Glomerular endothelial cell (primary cell): ENCODE measurements at regions not wholly inside any gene's neighbourhood (a gene's known extent, or its start where the extent isn't known, plus 50 kb on each side); places are given as distances from the start of the nearest gene placed in this dataset.
"Not testable (repeated sequence)": the region's sequence is repeated elsewhere in the genome, so short reads cannot be mapped to it uniquely, and the experiment has no call there.

Experiments used
- DNase-seq: peaks from one replicate; pipeline ENCODE4 v3.0.0-alpha.2; 2011; ENCODE audit warnings: low read depth, low spot score; ENCODE audit errors: extremely low read depth

DNA sequence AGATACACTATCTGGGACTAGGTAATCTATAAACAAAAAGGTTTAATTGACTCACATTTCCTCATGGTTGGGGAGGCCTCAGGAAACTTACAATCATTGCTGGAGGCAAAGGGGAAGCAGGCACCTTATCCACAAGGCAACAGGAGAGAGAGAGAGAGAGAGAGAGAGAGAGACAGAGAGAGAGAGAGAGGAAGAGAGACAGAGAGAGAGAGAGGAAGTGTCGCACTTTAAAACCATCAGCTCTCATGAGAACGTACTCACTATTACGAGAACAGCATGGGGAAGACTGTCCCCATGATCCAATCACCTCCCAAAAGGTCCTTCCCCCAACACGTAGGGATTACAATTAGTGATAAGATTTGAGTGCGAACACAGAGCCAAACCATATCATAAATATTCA, 253.5 kb upstream of the TRIB2 start:
- no peak for DNase-seq

GRCh38 chr2:12465631-12466135, 251.1 kb upstream of the TRIB2 start:
- DNase-seq = no peak

- no peak for DNase-seq
Observed at GRCh38 chr2:12467303-12467702, 249.4 kb upstream of the TRIB2 start.

DNA sequence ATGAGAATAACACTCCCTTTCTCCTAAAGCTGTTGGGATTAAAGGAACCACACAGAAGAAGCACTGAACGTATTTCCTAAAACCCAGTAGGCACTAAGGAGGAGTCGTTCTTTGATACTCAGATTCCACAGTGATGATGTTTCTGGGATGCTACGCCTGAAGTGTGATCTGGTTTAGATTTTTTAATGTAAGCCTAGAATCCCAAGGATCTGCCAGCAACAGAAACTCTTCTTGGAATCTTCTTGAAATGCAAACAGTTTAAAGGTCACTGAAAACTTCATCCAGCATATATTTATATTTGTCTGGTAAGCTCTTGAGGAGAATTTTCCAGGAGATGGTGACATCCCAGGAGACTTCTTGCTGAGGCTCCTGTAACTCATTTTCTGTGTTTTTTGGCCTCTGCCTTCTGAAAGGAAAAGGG, 247.6 kb upstream of the TRIB2 start:
- no peak for DNase-seq

GRCh38 chr2:12472265-12472664, 244.5 kb upstream of the TRIB2 start:
- DNase-seq = not testable (repeated sequence)

GRCh38 chr2:12478151-12479064, 238.3 kb upstream of the TRIB2 start:
- no peak for DNase-seq

DNA sequence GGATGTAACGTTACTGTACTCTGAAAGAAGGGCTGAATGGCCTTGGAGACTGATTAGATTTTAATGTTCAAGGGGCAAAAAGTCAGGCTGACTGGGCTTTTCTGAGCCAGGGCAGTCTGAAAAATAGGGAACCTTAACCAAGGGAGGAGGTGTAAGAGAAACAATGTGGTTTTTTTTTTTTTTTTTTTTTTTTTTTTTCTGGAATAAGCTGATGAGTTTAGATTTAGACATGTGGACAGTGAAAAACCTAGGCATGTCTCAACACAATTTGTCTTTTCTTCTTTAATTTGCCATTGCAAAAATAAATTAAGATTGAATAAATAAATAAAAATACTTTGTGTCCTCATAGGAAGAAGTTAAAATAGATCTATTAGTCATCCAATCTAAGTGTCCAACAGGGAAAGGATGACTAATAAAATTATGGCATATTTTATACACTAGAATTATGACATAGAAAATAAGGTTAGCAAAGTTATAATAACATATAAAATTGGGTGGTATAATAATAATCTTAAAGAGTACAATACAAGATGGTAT, 237.6 kb upstream of the TRIB2 start:
- no peak for DNase-seq

GRCh38 chr2:12484536-12485115, 232.1 kb upstream of the TRIB2 start:
- DNase-seq = no peak

GRCh38 chr2:12486205-12487118, 230.3 kb upstream of the TRIB2 start:
- DNase-seq = no peak

GRCh38 chr2:12487253-12488004, 229.3 kb upstream of the TRIB2 start:
- DNase-seq = no peak

DNA sequence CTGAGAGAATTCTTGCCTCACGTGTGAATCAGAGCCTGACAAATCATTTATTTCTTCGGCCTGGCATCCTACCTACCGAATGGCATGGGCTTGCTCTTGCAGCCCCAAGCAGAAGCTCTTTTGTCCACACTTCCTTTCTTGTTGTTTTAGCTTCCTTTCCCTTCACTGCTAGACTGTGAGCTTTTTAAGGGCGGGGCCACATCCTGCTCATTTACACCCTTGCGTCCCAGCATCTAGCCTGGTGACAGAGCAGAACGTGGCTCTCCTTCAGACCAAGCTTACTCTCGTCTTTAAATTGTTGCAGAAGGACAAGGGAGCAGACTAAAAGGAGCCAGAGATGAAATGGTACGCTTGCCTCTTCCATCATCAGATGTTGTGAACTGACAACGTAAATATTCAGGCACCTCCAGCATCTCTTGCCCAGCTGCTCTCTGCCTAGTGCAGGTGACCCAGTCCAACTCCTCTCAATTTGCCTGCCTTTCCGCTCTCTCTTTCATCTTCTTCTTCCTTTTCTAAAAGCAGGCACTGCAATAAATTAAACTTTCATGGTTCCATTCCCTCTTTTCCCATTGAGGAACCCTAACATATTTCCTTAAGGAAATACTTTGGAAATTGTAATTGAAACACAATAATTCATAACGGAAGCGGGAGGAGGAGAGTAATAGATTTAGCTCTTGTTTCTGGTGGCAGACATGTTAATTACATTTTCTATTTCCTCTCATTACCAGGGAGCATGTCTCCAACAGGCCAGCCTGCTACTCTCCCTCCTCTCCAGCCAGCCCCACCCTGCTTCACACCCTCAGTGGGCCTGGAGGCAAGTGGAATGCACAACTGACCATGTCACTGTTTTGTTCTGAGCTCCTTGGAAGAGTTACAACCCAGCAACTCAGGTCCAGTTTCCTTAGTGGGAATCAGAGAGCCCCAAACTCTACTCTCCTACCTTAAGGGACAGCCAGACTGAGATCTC, 228.1 kb upstream of the TRIB2 start:
- no peak for DNase-seq

GRCh38 chr2:12490641-12491040, 226.1 kb upstream of the TRIB2 start:
- DNase-seq = no peak

- DNase-seq = not testable (repeated sequence)
Observed at GRCh38 chr2:12492360-12492759, 224.4 kb upstream of the TRIB2 start.

DNA sequence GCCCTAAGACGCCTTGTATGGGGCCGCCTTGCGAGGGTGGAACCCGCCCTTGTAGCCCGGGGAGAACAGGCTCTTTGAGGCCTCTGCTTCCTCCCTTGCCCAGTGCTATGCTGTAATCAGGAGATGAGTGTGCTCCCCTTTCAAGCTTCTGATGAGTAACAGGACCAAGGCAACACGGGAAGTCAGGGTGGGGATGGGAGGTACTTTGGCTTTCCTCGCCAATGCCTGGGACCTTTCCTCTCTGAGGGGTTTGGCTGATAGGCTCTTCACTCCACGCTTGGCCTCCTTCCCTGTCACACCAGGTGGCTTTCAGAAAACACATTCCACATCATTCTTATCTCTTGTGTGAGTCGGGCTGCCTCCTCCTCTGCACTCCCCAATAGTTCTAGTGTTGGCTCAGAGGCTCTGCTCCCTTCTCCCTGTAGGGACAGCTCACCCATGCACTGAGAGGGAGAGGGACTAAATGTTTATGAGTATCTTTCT, 223.7 kb upstream of the TRIB2 start:
- no peak for DNase-seq

DNA sequence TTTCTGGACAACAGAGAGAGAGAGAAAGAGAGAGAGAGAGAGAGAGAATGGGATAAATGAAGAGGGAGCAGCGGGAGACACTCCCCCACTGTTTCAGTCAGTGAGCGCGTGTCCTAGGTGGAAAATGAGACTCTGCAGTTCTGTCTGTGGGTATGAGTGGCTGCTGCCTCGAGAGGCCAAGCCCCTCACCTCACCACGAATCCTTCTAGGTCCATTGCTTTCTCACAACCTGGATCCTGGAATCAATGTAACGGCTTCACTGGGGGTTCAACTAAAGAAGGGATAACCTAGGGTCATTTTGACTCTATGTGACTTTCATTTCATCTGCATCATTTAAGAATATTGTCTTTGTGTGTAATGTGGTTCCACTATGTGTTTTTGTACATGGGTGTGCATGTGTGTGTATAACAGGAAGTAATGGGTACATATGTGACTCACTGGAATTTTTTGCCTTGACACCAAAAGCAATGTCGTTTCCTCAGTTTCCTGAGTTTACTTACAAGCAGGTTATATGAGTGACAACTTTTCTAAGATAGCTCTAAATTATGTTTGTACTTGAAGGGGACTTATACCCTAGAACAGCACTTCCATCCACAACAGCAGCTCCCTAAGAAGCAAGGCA, 221.4 kb upstream of the TRIB2 start:
- DNase-seq = no peak

GRCh38 chr2:12498286-12498685, 218.4 kb upstream of the TRIB2 start:
- DNase-seq = no peak

- DNase-seq = no peak
Observed at GRCh38 chr2:12498704-12499103, 218.0 kb upstream of the TRIB2 start.

DNA sequence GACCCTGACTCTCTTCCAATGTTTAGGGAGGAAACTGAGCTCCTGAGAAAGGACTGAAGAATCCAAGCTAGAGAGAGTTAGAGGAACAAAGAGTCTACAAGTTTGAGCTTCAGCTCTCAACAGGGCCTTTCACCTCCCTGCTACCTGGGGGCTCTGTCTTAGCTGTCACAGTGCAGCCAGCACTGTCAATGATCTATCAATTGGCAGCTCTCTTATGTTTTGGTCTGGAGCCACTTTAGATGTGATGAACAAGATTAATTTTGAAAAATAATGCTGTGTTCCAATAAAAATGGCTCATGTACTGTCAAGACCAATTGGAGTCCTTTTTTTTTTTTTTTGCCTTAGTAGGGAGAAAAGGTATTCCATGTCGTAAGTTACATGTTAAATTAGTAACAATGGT, 215.8 kb upstream of the TRIB2 start:
- no peak for DNase-seq
